ENCODE measurements at regions not wholly inside any gene's neighbourhood (a gene's known extent, or its start where the extent isn't known, plus 50 kb on each side); places are given as distances from the start of the nearest gene placed in this dataset.

DNA sequence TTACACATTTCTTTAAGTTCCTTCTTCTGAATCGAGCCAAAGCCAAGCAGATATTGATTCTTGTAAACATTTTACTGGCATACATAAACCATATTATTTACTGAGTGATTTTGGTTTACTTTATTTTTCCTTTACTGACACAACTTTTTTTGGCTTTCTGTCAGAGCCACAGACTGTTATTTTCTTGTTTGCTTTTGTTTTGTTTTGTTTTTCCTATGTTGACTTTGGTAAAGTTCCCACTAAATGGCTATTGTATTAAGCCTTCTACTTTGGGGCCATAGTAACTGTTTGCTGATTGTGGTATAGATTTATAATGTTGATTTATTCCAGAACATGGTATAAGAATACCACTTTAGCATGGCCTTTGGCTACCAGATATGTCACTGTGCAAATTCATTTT lies 419.4 kb downstream of the DCDC2C start:
- H3K27ac ChIP-seq: no peak overlapping the region
- H3K36me3 ChIP-seq (ENCODE audit: low read depth, missing control alignments): no peaks in the 10 kb centered on the region
- no peak for TF ChIP-seq POLR2A (IDR thresholded peaks at IDR 0.05)
- TF ChIP-seq, protein P1, sequence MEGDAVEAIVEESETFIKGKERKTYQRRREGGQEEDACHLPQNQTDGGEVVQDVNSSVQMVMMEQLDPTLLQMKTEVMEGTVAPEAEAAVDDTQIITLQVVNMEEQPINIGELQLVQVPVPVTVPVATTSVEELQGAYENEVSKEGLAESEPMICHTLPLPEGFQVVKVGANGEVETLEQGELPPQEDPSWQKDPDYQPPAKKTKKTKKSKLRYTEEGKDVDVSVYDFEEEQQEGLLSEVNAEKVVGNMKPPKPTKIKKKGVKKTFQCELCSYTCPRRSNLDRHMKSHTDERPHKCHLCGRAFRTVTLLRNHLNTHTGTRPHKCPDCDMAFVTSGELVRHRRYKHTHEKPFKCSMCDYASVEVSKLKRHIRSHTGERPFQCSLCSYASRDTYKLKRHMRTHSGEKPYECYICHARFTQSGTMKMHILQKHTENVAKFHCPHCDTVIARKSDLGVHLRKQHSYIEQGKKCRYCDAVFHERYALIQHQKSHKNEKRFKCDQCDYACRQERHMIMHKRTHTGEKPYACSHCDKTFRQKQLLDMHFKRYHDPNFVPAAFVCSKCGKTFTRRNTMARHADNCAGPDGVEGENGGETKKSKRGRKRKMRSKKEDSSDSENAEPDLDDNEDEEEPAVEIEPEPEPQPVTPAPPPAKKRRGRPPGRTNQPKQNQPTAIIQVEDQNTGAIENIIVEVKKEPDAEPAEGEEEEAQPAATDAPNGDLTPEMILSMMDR (IDR thresholded peaks at IDR 0.05): no peak
- H3K4me1 ChIP-seq: no peaks in the 10 kb centered on the region
- no peak for DNase-seq
- 42 to 56% methylated on average over 1 of the region's 1 CpG for WGBS, 2 donors
- intact Hi-C loops (cut with DNase I; ENCODE audit: low total_unique reads): no loop called here
- H3K27me3 ChIP-seq: no peaks in the 10 kb centered on the region
- no peak overlapping the region for H3K4me3 ChIP-seq
- no peaks in the 10 kb centered on the region for H3K9me3 ChIP-seq

GRCh38 chr2:4130651-4131050 lies 427.3 kb downstream of the DCDC2C start:
- TF ChIP-seq POLR2A (IDR thresholded peaks at IDR 0.05): no peak
- TF ChIP-seq, protein P1 (IDR thresholded peaks at IDR 0.05): no peak
- intact Hi-C loops (cut with DNase I; ENCODE audit: low total_unique reads): no loop called here
- H3K4me1 ChIP-seq: no peaks in the 10 kb centered on the region
- H3K27ac ChIP-seq: no peak overlapping the region
- no peaks in the 10 kb centered on the region for H3K36me3 ChIP-seq (ENCODE audit: low read depth, missing control alignments)
- H3K9me3 ChIP-seq: no peaks in the 10 kb centered on the region
- no peak overlapping the region for H3K4me3 ChIP-seq
- no peaks in the 10 kb centered on the region for H3K27me3 ChIP-seq
- 83 to 93% methylated on average over 1 of the region's 1 CpG for WGBS, 2 donors
- no peak for DNase-seq

- H3K4me1 ChIP-seq: no peaks in the 10 kb centered on the region
- H3K36me3 ChIP-seq (ENCODE audit: low read depth, missing control alignments): no peaks in the 10 kb centered on the region
- 42 to 51% methylated on average over 8 of the region's 8 CpGs for WGBS, 2 donors
- intact Hi-C loops (cut with DNase I; ENCODE audit: low total_unique reads): no loop called here
- H3K9me3 ChIP-seq: no peaks in the 10 kb centered on the region
- H3K4me3 ChIP-seq: no peak overlapping the region
- TF ChIP-seq, protein P1 (IDR thresholded peaks at IDR 0.05): no peak
- TF ChIP-seq POLR2A (IDR thresholded peaks at IDR 0.05): no peak
- no peak for DNase-seq
- no peaks in the 10 kb centered on the region for H3K27me3 ChIP-seq
- no peak overlapping the region for H3K27ac ChIP-seq
These were observed 431.5 kb downstream of the DCDC2C start for GRCh38 chr2:4134551-4135550.

GRCh38 chr2:4135765-4136164 lies 432.4 kb downstream of the DCDC2C start:
- 53 to 58% methylated on average over 14 of the region's 14 CpGs for WGBS, 2 donors
- TF ChIP-seq, protein P1 (IDR thresholded peaks at IDR 0.05): no peak
- TF ChIP-seq POLR2A (IDR thresholded peaks at IDR 0.05): no peak
- H3K36me3 ChIP-seq (ENCODE audit: low read depth, missing control alignments): no peaks in the 10 kb centered on the region
- no peak overlapping the region for H3K27ac ChIP-seq
- H3K4me1 ChIP-seq: no peaks in the 10 kb centered on the region
- no peaks in the 10 kb centered on the region for H3K9me3 ChIP-seq
- H3K27me3 ChIP-seq: no peaks in the 10 kb centered on the region
- peak; percentile 37 for DNase-seq
- intact Hi-C loops (cut with DNase I; ENCODE audit: low total_unique reads): no loop called here
- H3K4me3 ChIP-seq: peak overlapping the region in 1 of 2 donors; percentile 29
